Liver (tissue), 8 donors: ENCODE measurements at regions not wholly inside any gene's neighbourhood (a gene's known extent, or its start where the extent isn't known, plus 50 kb on each side); places are given as distances from the start of the nearest gene placed in this dataset.

Experiments
- DNase-seq: peaks from one replicate; pipeline ENCODE4 v3.0.0-alpha.2; 2017; ENCODE audit warnings: low spot score
- H3K27ac ChIP-seq, 2 donors: one replicate each; pipeline ENCODE4 v1.7.0; 2013; ENCODE audit warnings: inconsistent platforms in 2 of 2, low read length in 2 of 2, control low read depth in 1 of 2, low read depth in 1 of 2, mild to moderate bottlenecking in 1 of 2
- H3K27me3 ChIP-seq, 4 donors: one replicate each; pipeline versions ENCODE4 v1.6.1 to v1.7.0; 2013; ENCODE audit warnings: low read length in 3 of 4, inconsistent platforms in 1 of 4, mild to moderate bottlenecking in 1 of 4, moderate library complexity in 1 of 4; ENCODE audit not compliant: control insufficient read depth in 4 of 4, insufficient read depth in 4 of 4
- H3K36me3 ChIP-seq, 4 donors: one replicate each; pipeline versions ENCODE4 v1.6.1 to v1.7.0; 2013; ENCODE audit warnings: low read length in 3 of 4, mild to moderate bottlenecking in 3 of 4, low read depth in 1 of 4, moderate library complexity in 1 of 4; ENCODE audit not compliant: control insufficient read depth in 4 of 4, insufficient read depth in 3 of 4
- H3K4me1 ChIP-seq, 4 donors: one replicate each; pipeline versions ENCODE4 v1.6.1 to v1.7.0; 2013; ENCODE audit warnings: low read length in 3 of 4, mild to moderate bottlenecking in 3 of 4, moderate library complexity in 1 of 4; ENCODE audit not compliant: control insufficient read depth in 4 of 4, insufficient read depth in 4 of 4
- H3K4me3 ChIP-seq, 3 donors: one replicate each; pipeline versions ENCODE4 v1.6.1 to v1.7.0; 2013; ENCODE audit warnings: low read length in 3 of 3, control low read depth in 1 of 3, low read depth in 1 of 3, mild to moderate bottlenecking in 1 of 3
- H3K9ac ChIP-seq, 2 donors: one replicate each; pipeline ENCODE4 v1.7.0; 2013; ENCODE audit warnings: low read length in 2 of 2, mild to moderate bottlenecking in 2 of 2, moderate library complexity in 2 of 2, control low read depth in 1 of 2, low read depth in 1 of 2
- H3K9me3 ChIP-seq, 4 donors: one replicate each; pipeline versions ENCODE4 v1.6.1 to v1.7.0; 2013; ENCODE audit warnings: low read length in 3 of 4; ENCODE audit not compliant: control insufficient read depth in 4 of 4
- ATF3 ChIP-seq: IDR thresholded peaks from 2 replicates; pipeline ENCODE4 v1.6.1; 2016; ENCODE audit warnings: antibody characterized with exemption
- CTCF ChIP-seq: fragments of 150-350 bp; IDR thresholded peaks from 2 replicates; pipeline ENCODE4 v1.5.1; 2017; ENCODE audit warnings: improper control_type of control experiment, low read depth, low read length; ENCODE audit not compliant: missing input control
- EGR1 ChIP-seq, 2 donors: IDR thresholded peaks; 2 replicates each; pipeline ENCODE4 v1.6.1; 2016 to 2018; ENCODE audit warnings: antibody characterized with exemption in 2 of 2, low read depth in 2 of 2
- FOXA1 ChIP-seq: IDR thresholded peaks from 2 replicates; pipeline ENCODE4 v1.6.1; 2016; ENCODE audit warnings: antibody characterized with exemption
- FOXA2 ChIP-seq: IDR thresholded peaks from 2 replicates; pipeline ENCODE4 v1.6.1; 2016; ENCODE audit warnings: antibody characterized with exemption
- GABPA ChIP-seq, 2 donors: IDR thresholded peaks in 1 of 2; conservative IDR thresholded peaks in 1 of 2; 2 replicates each; pipeline ENCODE4 v1.6.1; 2016; ENCODE audit warnings: antibody characterized with exemption in 2 of 2, mild to moderate bottlenecking in 1 of 2, moderate library complexity in 1 of 2
- HNF4A ChIP-seq, 2 donors: conservative IDR thresholded peaks; 2 replicates each; pipeline ENCODE4 v1.6.1; 2016; ENCODE audit warnings: antibody characterized with exemption in 2 of 2, mild to moderate bottlenecking in 2 of 2
- HNF4G ChIP-seq: IDR thresholded peaks from 2 replicates; pipeline ENCODE4 v1.6.1; 2016; ENCODE audit warnings: antibody characterized with exemption
- JUND ChIP-seq, 2 donors: IDR thresholded peaks; 2 replicates each; pipeline ENCODE4 v1.6.1; 2016; ENCODE audit warnings: antibody characterized with exemption in 2 of 2
- NR2F2 ChIP-seq: IDR thresholded peaks from 2 replicates; pipeline ENCODE4 v1.6.1; 2016; ENCODE audit warnings: antibody characterized with exemption
- RAD21 ChIP-seq, 2 donors: IDR thresholded peaks; 2 replicates each; pipeline ENCODE4 v1.6.1; 2016; ENCODE audit warnings: antibody characterized with exemption in 2 of 2, mild to moderate bottlenecking in 2 of 2
- REST ChIP-seq: IDR thresholded peaks from 2 replicates; pipeline ENCODE4 v1.6.1; 2016; ENCODE audit warnings: antibody characterized with exemption, mild to moderate bottlenecking
- RXRA ChIP-seq, 2 donors: IDR thresholded peaks; 2 replicates each; pipeline ENCODE4 v1.6.1; 2017 to 2018; ENCODE audit warnings: antibody characterized with exemption in 2 of 2, mild to moderate bottlenecking in 1 of 2
- SP1 ChIP-seq: IDR thresholded peaks from 2 replicates; pipeline ENCODE4 v1.6.1; 2018; ENCODE audit warnings: antibody characterized with exemption, mild to moderate bottlenecking
- TAF1 ChIP-seq: conservative IDR thresholded peaks from 2 replicates; pipeline ENCODE4 v1.6.1; 2016; ENCODE audit warnings: antibody characterized with exemption, mild to moderate bottlenecking
- YY1 ChIP-seq: IDR thresholded peaks from 2 replicates; pipeline ENCODE4 v1.6.1; 2016; ENCODE audit warnings: antibody characterized with exemption, mild to moderate bottlenecking
- ZBTB33 ChIP-seq: IDR thresholded peaks from 2 replicates; pipeline ENCODE4 v1.6.1; 2016; ENCODE audit warnings: antibody characterized with exemption
- WGBS: extraction: QIAGEN DNeasy Blood & Tissue Kit; methylation state at CpG from one replicate; pipeline ENCODE4 v1.1.7; 2013; 5-methylcytosine and 5-hydroxymethylcytosine counted together
- TF ChIP-seq, protein P1 (sequence below): IDR thresholded peaks from 2 replicates; pipeline ENCODE4 v1.6.1; 2016; ENCODE audit warnings: antibody characterized with exemption
- donor health status: healthy.
- donor health status: healthy.
- donor health status: healthy.
- donor health status: healthy.
- donor health status: healthy.

GRCh38 chrX:137684591-137684990 lies 118.7 kb downstream of the ZIC3 start:
- Histone ChIP-seq H3K36me3 (no peaks in the 10 kb centered on the region), H3K4me3 (no peak overlapping the region), H3K9ac (no peak overlapping the region), H3K27ac (no peak overlapping the region), H3K9me3 (no peaks in the 10 kb centered on the region), H3K27me3 (peaks cover 0 to 2% (median 0%) of the 10 kb centered on the region in 4 donors), H3K4me1 (no peaks in the 10 kb centered on the region)
- TF ChIP-seq TAF1 (no peak), HNF4G (no peak), SP1 (no peak), REST (no peak), NR2F2 (no peak), RXRA (IDR thresholded peaks at IDR 0.05) (no peak), EGR1 (IDR thresholded peaks at IDR 0.05; ENCODE audit: low read depth in 2 of 2) (no peak), YY1 (no peak), FOXA2 (no peak), FOXA1 (no peak), HNF4A (conservative IDR thresholded peaks at IDR 0.05) (no peak), GABPA (IDR thresholded peaks at IDR 0.05 in 1 of 2, conservative IDR thresholded peaks at IDR 0.05 in 1 of 2) (no peak)
- TF ChIP-seq, protein P1, sequence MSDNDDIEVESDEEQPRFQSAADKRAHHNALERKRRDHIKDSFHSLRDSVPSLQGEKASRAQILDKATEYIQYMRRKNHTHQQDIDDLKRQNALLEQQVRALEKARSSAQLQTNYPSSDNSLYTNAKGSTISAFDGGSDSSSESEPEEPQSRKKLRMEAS = no peak
- 13% methylated on average over 2 of the region's 2 CpGs for WGBS
- DNase-seq = no peak

- TF ChIP-seq ZBTB33 = no peak
- TF ChIP-seq, protein P1 = no peak
- TF ChIP-seq RAD21 (IDR thresholded peaks at IDR 0.05) = no peak
- no peak for TF ChIP-seq ATF3
- no peak for TF ChIP-seq CTCF
- no peak for TF ChIP-seq EGR1 (IDR thresholded peaks at IDR 0.05; ENCODE audit: low read depth in 2 of 2)
- no peak for TF ChIP-seq TAF1
- TF ChIP-seq REST = no peak
- no peak for TF ChIP-seq HNF4A (conservative IDR thresholded peaks at IDR 0.05)
- no peak for TF ChIP-seq JUND (IDR thresholded peaks at IDR 0.05)
- no peak for TF ChIP-seq RXRA (IDR thresholded peaks at IDR 0.05)
- no peak for TF ChIP-seq GABPA (IDR thresholded peaks at IDR 0.05 in 1 of 2, conservative IDR thresholded peaks at IDR 0.05 in 1 of 2)
- no peak for TF ChIP-seq FOXA1
- TF ChIP-seq YY1 = no peak
- no peak for TF ChIP-seq FOXA2
- TF ChIP-seq HNF4G = no peak
- Histone ChIP-seq H3K27me3 (no peaks in the 10 kb centered on the region), H3K27ac (no peak overlapping the region), H3K9me3 (no peaks in the 10 kb centered on the region), H3K36me3 (no peaks in the 10 kb centered on the region), H3K4me3 (no peak overlapping the region), H3K4me1 (no peaks in the 10 kb centered on the region), H3K9ac (no peak overlapping the region)
- no peak for DNase-seq
These were observed 129.5 kb downstream of the ZIC3 start for GRCh38 chrX:137695417-137695816.
